ENCODE measurements at regions not wholly inside any gene's neighbourhood (a gene's known extent, or its start where the extent isn't known, plus 50 kb on each side); places are given as distances from the start of the nearest gene placed in this dataset.
A peak's percentile ranks its signal among the peaks of the same experiment; 100 is the strongest.

DNA sequence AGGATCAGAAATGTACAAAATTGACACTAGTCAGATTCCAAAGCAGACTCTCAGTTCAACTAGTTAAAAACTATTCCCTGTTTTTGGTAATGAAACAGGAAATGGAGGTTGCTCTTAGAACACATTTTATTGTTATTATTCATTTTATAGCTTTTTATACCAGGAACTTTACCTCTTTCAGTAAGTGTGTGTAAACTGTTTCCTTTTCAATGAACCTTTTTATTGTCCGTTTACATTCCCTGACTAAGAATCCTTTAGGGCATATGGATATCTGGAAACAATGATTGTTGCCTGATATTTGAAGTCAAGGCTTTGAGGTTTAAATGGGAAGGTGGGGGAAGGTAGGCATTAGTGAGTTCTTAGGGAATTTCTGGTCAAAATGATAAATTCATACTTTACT lies 1511.4 kb downstream of the ADGRL3 start:
- TF ChIP-seq CTCF (IDR thresholded peaks at IDR 0.05) = no peak
- no peak for TF ChIP-seq POLR2AphosphoS5 (IDR thresholded peaks at IDR 0.05)
- TF ChIP-seq POLR2A (IDR thresholded peaks at IDR 0.05) = no peak
- TF ChIP-seq EP300 (IDR thresholded peaks at IDR 0.05; ENCODE audit: low read depth) = no peak
- H3K27me3 ChIP-seq = no peaks in the 10 kb centered on the region
- DNase-seq = no peak
- intact Hi-C loops (cut with DNase I; ENCODE audit: low total_unique reads) = no loop called here
- H3K36me3 ChIP-seq = no peaks in the 10 kb centered on the region
- H3K4me1 ChIP-seq = peaks cover 0 to 16% (median 4%) of the 10 kb centered on the region in 4 donors
- peak overlapping the region in 3 of 4 donors; percentile 27 to 51 (median 38) for H3K27ac ChIP-seq
- in situ Hi-C loops (cut with MboI; ENCODE audit: low pct_ligation_motif_present in 1 of 4, low pct_unique_long_range_greater_than_20kb in 1 of 4, low sequenced_read_pairs in 3 of 4) = no loop called here
- 29 to 41% methylated on average over 1 of the region's 1 CpG for WGBS, 2 donors (ENCODE audit: low coverage in 1 of 2)
- H3K9me3 ChIP-seq = peaks cover 0 to 6% of the 10 kb centered on the region in 2 donors
- no peak overlapping the region for H3K4me3 ChIP-seq

DNA sequence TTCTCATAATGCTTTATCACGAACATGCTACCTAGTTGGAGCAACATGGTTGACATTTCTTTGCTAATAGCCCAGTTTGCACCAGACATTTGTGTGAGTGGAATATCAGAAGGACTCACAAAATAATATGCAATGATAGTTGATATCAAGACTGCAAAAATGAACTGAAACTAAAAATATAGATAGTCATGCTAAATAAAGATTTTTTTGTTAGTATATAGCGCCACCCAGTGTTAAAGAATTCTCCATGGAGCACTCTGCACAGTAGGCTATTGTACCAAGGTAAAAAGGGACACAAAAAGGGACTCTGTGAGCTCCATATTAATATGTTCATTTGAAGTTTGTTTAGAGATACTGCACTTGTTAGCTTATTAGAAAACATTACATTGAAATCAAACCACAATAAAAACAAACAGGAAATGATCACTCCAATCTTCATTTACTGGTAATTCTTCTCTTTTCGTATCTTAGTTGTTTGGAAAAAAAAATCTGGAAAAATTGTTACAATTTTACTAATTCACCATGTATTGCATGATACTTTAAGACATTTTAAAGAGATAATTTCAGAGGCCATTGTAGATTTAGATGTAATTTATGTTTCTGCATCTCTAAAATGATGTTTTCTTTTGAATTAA lies 1509.6 kb downstream of the ADGRL3 start:
- DNase-seq = no peak
- no peaks in the 10 kb centered on the region for H3K36me3 ChIP-seq
- TF ChIP-seq EP300 (IDR thresholded peaks at IDR 0.05; ENCODE audit: low read depth) (no peak), CTCF (IDR thresholded peaks at IDR 0.05) (peak; percentile 50 to 65 (median 56))
- peaks cover 0 to 16% (median 4%) of the 10 kb centered on the region in 4 donors for H3K4me1 ChIP-seq
- H3K27ac ChIP-seq = no peak overlapping the region
- H3K9me3 ChIP-seq = no peaks in the 10 kb centered on the region
- intact Hi-C loops (cut with DNase I; ENCODE audit: low total_unique reads) = no loop called here
- no peaks in the 10 kb centered on the region for H3K27me3 ChIP-seq
- in situ Hi-C loops (cut with MboI; ENCODE audit: low pct_ligation_motif_present in 1 of 4, low pct_unique_long_range_greater_than_20kb in 1 of 4, low sequenced_read_pairs in 3 of 4) = no loop called here
- H3K4me3 ChIP-seq = no peak overlapping the region
- 44 to 78% methylated on average over 2 to 3 of the region's 3 CpGs for WGBS, 2 donors (ENCODE audit: low coverage in 1 of 2)

DNA sequence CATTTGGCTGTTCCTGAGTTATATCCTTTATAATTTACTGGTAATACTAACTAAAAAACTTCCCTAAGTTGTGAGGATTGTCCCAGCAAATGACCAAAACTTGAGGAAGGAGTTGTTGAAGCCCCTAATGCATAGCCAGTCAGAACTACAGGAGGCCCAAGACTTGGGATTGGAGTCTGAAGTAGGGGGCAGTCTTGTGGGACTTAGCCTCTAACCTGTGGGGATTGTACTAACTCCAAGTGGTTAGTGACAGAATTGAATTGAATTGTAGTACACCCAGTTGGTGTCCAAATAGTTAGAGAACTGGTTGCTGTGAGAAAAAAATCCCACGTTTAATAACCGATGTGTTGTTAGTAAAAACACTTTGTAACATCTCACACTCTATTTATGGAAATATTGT lies 1506.3 kb downstream of the ADGRL3 start:
- H3K4me1 ChIP-seq = peaks cover 0 to 8% (median 3%) of the 10 kb centered on the region in 4 donors
- no peaks in the 10 kb centered on the region for H3K36me3 ChIP-seq
- H3K27ac ChIP-seq = no peak overlapping the region
- intact Hi-C loops (cut with DNase I; ENCODE audit: low total_unique reads) = no loop called here
- no peaks in the 10 kb centered on the region for H3K27me3 ChIP-seq
- H3K9me3 ChIP-seq = no peaks in the 10 kb centered on the region
- in situ Hi-C loops (cut with MboI; ENCODE audit: low pct_ligation_motif_present in 1 of 4, low pct_unique_long_range_greater_than_20kb in 1 of 4, low sequenced_read_pairs in 3 of 4) = no loop called here
- no peak overlapping the region for H3K4me3 ChIP-seq
- 85 to 90% methylated on average over 2 of the region's 2 CpGs for WGBS, 2 donors (ENCODE audit: low coverage in 1 of 2)
- TF ChIP-seq EP300 (IDR thresholded peaks at IDR 0.05; ENCODE audit: low read depth) = no peak
- TF ChIP-seq POLR2A (IDR thresholded peaks at IDR 0.05) = no peak
- TF ChIP-seq POLR2AphosphoS5 (IDR thresholded peaks at IDR 0.05) = no peak
- TF ChIP-seq CTCF (IDR thresholded peaks at IDR 0.05) = no peak
- DNase-seq = no peak

DNA sequence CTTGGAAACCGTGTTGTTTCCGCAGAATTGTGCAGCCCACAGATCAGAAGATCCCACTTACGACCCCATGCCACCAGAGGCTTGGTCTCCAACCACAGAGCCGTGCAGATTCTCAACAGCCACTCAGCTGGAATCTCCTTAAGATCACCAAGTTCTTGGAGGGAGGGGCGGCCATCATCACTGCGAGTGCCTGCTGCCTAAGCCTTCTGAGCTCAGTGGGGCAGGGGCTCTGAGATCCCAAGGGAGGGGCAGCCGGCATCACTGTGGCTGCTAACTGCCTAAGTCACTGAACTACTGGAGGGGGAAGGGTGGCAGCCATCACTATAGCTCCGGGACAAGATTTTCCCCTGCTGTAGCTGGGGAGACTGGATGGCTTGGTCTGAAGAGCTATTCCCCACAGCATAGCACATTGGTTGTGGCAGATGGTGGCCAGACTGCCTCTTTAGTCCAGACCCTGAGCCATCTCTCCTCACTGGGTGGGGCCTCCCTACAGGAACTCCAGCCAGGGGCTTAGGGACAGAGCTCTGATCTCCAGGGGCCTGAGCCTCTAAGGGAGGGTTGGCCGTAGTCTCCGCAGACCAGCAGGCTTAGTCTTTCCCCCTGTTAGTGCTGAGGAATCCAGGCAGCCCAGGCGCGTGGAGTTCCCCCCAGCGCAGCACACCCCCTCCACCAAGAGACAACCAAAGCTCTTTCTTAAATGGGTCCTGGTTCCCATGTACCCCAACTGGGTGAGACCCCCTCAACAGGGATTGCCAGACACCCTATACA lies 1483.9 kb downstream of the ADGRL3 start:
- H3K27me3 ChIP-seq = no peaks in the 10 kb centered on the region
- WGBS, 2 donors (ENCODE audit: low coverage in 1 of 2) = 93% methylated on average over 12 of the region's 13 CpGs; no CpG with 5 or more reads in 1 of the 2 donors
- intact Hi-C loops (cut with DNase I; ENCODE audit: low total_unique reads) = no loop called here
- no peaks in the 10 kb centered on the region for H3K36me3 ChIP-seq
- no peaks in the 10 kb centered on the region for H3K9me3 ChIP-seq
- no peak overlapping the region for H3K27ac ChIP-seq
- H3K4me3 ChIP-seq = no peak overlapping the region
- DNase-seq = no peak
- no peak for TF ChIP-seq POLR2AphosphoS5 (IDR thresholded peaks at IDR 0.05)
- TF ChIP-seq CTCF (IDR thresholded peaks at IDR 0.05) = no peak
- no peak for TF ChIP-seq EP300 (IDR thresholded peaks at IDR 0.05; ENCODE audit: low read depth)
- no peak for TF ChIP-seq POLR2A (IDR thresholded peaks at IDR 0.05)
- in situ Hi-C loops (cut with MboI; ENCODE audit: low pct_ligation_motif_present in 1 of 4, low pct_unique_long_range_greater_than_20kb in 1 of 4, low sequenced_read_pairs in 3 of 4) = loop anchor here in 1 of 4 donors (25.0 kb wide), 1 partner anchor 1872 kb away; no protein-coding TSS in a partner anchor
- H3K4me1 ChIP-seq = no peaks in the 10 kb centered on the region
